ENCODE measurements at regions not wholly inside any gene's neighbourhood (a gene's known extent, or its start where the extent isn't known, plus 50 kb on each side); places are given as distances from the start of the nearest gene placed in this dataset.

- Mint-ChIP-seq H3K9me3 (ENCODE audit: low read depth, unreplicated experiment) (no peaks in the 10 kb centered on the region), H3K36me3 (ENCODE audit: insufficient read depth, unreplicated experiment) (no peaks in the 10 kb centered on the region), H3K4me1 (ENCODE audit: low read depth, unreplicated experiment) (no peaks in the 10 kb centered on the region), H3K27ac (ENCODE audit: unreplicated experiment) (no peak overlapping the region), H3K4me3 (ENCODE audit: low read depth, unreplicated experiment) (no peak overlapping the region), H3K27me3 (ENCODE audit: unreplicated experiment) (peaks cover 67% of the 10 kb centered on the region)
- TF ChIP-seq, protein P1, sequence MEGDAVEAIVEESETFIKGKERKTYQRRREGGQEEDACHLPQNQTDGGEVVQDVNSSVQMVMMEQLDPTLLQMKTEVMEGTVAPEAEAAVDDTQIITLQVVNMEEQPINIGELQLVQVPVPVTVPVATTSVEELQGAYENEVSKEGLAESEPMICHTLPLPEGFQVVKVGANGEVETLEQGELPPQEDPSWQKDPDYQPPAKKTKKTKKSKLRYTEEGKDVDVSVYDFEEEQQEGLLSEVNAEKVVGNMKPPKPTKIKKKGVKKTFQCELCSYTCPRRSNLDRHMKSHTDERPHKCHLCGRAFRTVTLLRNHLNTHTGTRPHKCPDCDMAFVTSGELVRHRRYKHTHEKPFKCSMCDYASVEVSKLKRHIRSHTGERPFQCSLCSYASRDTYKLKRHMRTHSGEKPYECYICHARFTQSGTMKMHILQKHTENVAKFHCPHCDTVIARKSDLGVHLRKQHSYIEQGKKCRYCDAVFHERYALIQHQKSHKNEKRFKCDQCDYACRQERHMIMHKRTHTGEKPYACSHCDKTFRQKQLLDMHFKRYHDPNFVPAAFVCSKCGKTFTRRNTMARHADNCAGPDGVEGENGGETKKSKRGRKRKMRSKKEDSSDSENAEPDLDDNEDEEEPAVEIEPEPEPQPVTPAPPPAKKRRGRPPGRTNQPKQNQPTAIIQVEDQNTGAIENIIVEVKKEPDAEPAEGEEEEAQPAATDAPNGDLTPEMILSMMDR (IDR thresholded peaks at IDR 0.05; ENCODE audit: unreplicated experiment), result no peak
- CTCF ChIA-PET, result interaction anchor here (0.7 kb wide), 1 partner anchor 245 kb away, joined by 3 read pairs; no protein-coding TSS in a partner anchor
- intact Hi-C loops (cut with micrococcal nuclease; ENCODE audit: unreplicated experiment), result no loop called here
- DNase-seq, result no peak
- no TSS peak for BruUV-seq (replicated peaks)
Observed at GRCh38 chr6:159118924-159119323, 50.3 kb upstream of the FNDC1 start.

DNA sequence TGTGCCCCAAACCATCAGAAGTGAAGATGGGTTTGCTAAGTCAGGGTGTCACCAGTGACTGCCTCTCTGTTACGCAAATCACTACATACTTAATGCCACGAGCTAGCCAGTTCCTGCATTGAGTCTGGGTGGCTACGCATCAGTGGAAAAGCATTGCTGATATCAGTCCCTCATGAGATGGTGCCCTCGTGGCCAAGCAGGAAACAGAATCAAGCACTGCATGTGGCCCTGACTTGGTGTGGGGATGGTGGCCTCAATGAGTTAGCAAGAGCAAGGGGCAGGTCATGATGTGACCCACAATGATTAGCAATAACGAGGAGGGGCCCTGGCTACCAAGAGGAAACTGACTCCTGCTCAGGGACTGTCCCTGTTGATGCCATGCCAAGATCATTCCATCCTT is 51.6 kb upstream of the FNDC1 start:
- CTCF ChIA-PET, result no interaction called here
- Mint-ChIP-seq H3K36me3 (ENCODE audit: insufficient read depth, unreplicated experiment) (no peaks in the 10 kb centered on the region), H3K9me3 (ENCODE audit: low read depth, unreplicated experiment) (no peaks in the 10 kb centered on the region), H3K27ac (ENCODE audit: unreplicated experiment) (no peak overlapping the region), H3K4me1 (ENCODE audit: low read depth, unreplicated experiment) (no peaks in the 10 kb centered on the region), H3K27me3 (ENCODE audit: unreplicated experiment) (peaks cover 53% of the 10 kb centered on the region), H3K4me3 (ENCODE audit: low read depth, unreplicated experiment) (no peak overlapping the region)
- no peak for DNase-seq
- intact Hi-C loops (cut with micrococcal nuclease; ENCODE audit: unreplicated experiment), result no loop called here
- TF ChIP-seq, protein P1 (IDR thresholded peaks at IDR 0.05; ENCODE audit: unreplicated experiment), result no peak
- no TSS peak for BruUV-seq (replicated peaks)

DNA sequence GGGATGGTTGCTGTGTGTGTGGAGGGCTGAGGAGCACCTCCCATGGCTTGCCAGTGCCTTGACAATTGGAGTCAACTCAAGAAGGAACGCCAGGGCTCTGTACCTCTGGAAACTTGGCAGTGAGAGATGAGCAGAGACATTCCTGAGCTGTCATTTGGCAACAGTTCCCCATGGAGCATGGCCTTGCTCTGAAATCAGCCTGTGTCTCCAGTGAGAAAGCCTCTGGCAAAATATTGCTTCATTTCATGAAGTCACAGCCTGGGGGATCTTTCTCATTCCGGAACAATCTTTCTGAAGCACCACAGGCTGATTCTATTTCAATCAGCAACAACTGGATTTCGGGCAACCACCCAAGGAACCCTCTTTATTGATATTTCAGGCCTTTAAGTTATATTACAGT is 52.2 kb upstream of the FNDC1 start:
- no peak for DNase-seq
- no TSS peak for BruUV-seq (replicated peaks)
- TF ChIP-seq, protein P1 (IDR thresholded peaks at IDR 0.05; ENCODE audit: unreplicated experiment), result no peak
- Mint-ChIP-seq H3K4me1 (ENCODE audit: low read depth, unreplicated experiment) (no peaks in the 10 kb centered on the region), H3K4me3 (ENCODE audit: low read depth, unreplicated experiment) (no peak overlapping the region), H3K9me3 (ENCODE audit: low read depth, unreplicated experiment) (no peaks in the 10 kb centered on the region), H3K36me3 (ENCODE audit: insufficient read depth, unreplicated experiment) (no peaks in the 10 kb centered on the region), H3K27ac (ENCODE audit: unreplicated experiment) (no peak overlapping the region), H3K27me3 (ENCODE audit: unreplicated experiment) (peaks cover 50% of the 10 kb centered on the region)
- CTCF ChIA-PET, result interaction anchor here (1.2 kb wide), 1 partner anchor 10 kb away, joined by 3 read pairs; no protein-coding TSS in a partner anchor
- intact Hi-C loops (cut with micrococcal nuclease; ENCODE audit: unreplicated experiment), result no loop called here

DNA sequence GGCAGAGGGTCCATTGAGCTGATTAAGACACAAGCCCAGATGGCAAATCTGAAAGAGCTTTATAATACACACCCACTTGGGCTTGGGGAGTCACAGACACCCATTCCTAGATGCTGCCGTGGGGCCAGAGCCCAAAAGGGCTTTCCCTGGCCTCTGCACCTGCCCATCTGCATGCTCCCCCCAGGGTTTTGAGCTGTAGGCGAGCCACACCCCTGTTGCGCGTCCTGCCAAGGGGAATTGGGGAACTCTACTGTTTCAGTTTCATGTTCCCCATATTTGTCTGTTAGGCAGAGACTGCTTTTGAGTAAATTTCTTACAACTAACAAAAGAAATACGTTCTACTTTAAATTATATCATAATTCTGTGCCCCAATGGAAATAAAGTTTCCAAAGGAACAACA is 52.9 kb upstream of the FNDC1 start:
- CTCF ChIA-PET, result interaction anchor here (1.2 kb wide), 1 partner anchor 9 kb away, joined by 3 read pairs; no protein-coding TSS in a partner anchor
- no peaks in the 10 kb centered on the region for H3K36me3 Mint-ChIP-seq (ENCODE audit: insufficient read depth, unreplicated experiment)
- no peak overlapping the region for H3K27ac Mint-ChIP-seq (ENCODE audit: unreplicated experiment)
- H3K9me3 Mint-ChIP-seq (ENCODE audit: low read depth, unreplicated experiment), result no peaks in the 10 kb centered on the region
- intact Hi-C loops (cut with micrococcal nuclease; ENCODE audit: unreplicated experiment), result no loop called here
- H3K4me3 Mint-ChIP-seq (ENCODE audit: low read depth, unreplicated experiment), result no peak overlapping the region
- no peaks in the 10 kb centered on the region for H3K4me1 Mint-ChIP-seq (ENCODE audit: low read depth, unreplicated experiment)
- no peak for DNase-seq
- TF ChIP-seq, protein P1 (IDR thresholded peaks at IDR 0.05; ENCODE audit: unreplicated experiment), result no peak
- BruUV-seq (replicated peaks), result no TSS peak
- H3K27me3 Mint-ChIP-seq (ENCODE audit: unreplicated experiment), result peaks cover 49% of the 10 kb centered on the region
